ENCODE measurements at regions not wholly inside any gene's neighbourhood (a gene's known extent, or its start where the extent isn't known, plus 50 kb on each side); places are given as distances from the start of the nearest gene placed in this dataset.

DNA sequence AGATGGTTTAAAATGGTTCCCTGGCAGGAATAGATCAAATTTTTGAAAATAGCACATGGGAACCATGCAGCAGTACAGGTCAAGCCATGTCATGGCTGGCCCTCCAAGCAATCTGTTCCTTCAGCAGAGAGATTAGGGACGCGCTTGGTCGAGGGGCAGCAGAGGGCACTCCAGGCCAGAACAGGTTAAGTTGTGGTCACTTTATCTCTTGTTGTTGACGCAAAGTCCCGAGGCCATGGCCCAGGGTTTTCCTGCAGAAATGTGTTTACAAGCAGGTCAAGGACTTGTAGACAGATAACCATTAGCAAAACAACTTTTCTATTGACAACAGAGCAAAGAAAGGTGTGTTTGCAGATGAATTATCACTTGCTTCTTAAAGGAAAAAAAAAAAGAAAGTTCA, 570.0 kb upstream of the NR2F2 start:
- intact Hi-C loops (cut with DNase I; ENCODE audit: low total_unique reads) = no loop called here
- H3K4me1 ChIP-seq = no peaks in the 10 kb centered on the region
- no peaks in the 10 kb centered on the region for H3K27me3 ChIP-seq
- H3K9me3 ChIP-seq = no peaks in the 10 kb centered on the region
- TF ChIP-seq POLR2A (IDR thresholded peaks at IDR 0.05) = no peak
- TF ChIP-seq, protein P1, sequence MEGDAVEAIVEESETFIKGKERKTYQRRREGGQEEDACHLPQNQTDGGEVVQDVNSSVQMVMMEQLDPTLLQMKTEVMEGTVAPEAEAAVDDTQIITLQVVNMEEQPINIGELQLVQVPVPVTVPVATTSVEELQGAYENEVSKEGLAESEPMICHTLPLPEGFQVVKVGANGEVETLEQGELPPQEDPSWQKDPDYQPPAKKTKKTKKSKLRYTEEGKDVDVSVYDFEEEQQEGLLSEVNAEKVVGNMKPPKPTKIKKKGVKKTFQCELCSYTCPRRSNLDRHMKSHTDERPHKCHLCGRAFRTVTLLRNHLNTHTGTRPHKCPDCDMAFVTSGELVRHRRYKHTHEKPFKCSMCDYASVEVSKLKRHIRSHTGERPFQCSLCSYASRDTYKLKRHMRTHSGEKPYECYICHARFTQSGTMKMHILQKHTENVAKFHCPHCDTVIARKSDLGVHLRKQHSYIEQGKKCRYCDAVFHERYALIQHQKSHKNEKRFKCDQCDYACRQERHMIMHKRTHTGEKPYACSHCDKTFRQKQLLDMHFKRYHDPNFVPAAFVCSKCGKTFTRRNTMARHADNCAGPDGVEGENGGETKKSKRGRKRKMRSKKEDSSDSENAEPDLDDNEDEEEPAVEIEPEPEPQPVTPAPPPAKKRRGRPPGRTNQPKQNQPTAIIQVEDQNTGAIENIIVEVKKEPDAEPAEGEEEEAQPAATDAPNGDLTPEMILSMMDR (IDR thresholded peaks at IDR 0.05) = no peak
- H3K27ac ChIP-seq = no peak overlapping the region
- no peak for DNase-seq
- H3K36me3 ChIP-seq = no peaks in the 10 kb centered on the region
- no peak overlapping the region for H3K4me3 ChIP-seq

DNA sequence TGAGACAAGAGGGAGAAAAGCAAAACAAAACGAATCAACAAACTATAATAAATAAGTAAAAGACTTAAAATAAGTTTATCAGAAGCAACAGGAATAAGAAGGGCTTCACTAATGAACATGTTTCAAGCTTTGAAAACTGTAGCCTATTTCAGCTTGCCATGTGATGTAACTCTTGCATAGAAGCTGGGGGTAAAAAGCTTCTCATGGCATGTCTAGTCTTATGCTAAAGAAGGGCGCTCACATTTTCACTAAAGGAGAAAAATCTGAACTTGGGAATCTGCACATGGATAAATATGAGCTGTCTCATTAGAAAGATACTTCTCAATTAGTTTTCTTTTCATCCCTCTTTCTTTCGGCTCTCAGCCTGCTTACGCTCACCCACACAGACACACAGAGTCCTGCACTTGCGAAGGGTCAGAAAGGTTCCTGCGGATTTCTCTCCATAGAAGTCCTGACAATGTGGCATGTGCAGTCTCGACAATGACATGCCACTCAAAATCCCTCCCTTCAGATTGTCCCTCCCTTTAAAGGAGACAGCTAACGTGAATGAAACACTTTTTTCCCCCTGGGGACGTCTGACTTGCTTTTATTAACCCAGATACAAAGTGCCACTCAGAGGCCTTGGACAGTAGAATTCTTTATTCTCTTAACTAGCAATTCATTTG, 568.9 kb upstream of the NR2F2 start:
- H3K4me1 ChIP-seq = no peaks in the 10 kb centered on the region
- intact Hi-C loops (cut with DNase I; ENCODE audit: low total_unique reads) = no loop called here
- H3K36me3 ChIP-seq = no peaks in the 10 kb centered on the region
- TF ChIP-seq, protein P1 (IDR thresholded peaks at IDR 0.05) = no peak
- no peak for TF ChIP-seq POLR2A (IDR thresholded peaks at IDR 0.05)
- no peaks in the 10 kb centered on the region for H3K27me3 ChIP-seq
- H3K4me3 ChIP-seq = no peak overlapping the region
- no peak for DNase-seq
- no peak overlapping the region for H3K27ac ChIP-seq
- no peaks in the 10 kb centered on the region for H3K9me3 ChIP-seq

DNA sequence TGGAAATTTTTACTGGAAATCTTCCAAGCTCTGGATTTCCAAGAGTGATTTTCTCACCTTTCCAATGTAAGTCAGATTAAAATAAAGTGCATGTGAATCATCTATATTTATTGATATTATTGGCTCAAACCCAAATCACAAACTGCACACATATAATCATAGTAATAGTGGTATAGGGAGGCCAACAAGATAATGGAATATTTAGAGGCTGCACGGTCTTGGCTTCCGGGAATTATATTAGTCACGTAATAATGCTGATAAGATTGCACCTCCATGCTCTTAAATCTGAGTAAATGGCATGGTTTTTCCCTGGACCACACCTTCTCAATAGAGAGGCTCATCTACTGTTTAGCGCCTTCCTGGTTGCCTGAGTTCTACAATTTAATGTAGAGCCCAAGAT, 567.1 kb upstream of the NR2F2 start:
- DNase-seq = no peak
- no peaks in the 10 kb centered on the region for H3K27me3 ChIP-seq

DNA sequence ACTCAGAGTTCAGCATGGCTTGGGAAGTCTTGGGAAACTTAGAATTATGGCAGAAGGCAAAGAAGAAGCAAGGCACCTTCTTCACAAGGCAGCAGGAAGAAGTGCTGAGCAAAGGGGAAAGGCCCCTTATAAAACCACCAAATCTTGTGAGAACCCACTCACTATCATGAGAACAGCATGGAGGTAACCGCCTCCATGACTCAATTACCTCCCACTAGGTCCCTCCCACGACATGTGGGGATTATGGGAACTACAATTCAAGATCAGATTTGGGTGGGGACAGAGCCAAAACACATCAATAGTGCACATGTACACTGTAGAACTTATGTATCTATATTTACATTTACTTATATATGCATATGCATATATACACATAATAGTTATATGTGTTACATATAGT, 565.3 kb upstream of the NR2F2 start:
- H3K27ac ChIP-seq = no peak overlapping the region
- no peaks in the 10 kb centered on the region for H3K9me3 ChIP-seq
- no peaks in the 10 kb centered on the region for H3K4me1 ChIP-seq
- DNase-seq = no peak
- intact Hi-C loops (cut with DNase I; ENCODE audit: low total_unique reads) = no loop called here
- TF ChIP-seq, protein P1 (IDR thresholded peaks at IDR 0.05) = no peak
- TF ChIP-seq POLR2A (IDR thresholded peaks at IDR 0.05) = no peak
- no peak overlapping the region for H3K4me3 ChIP-seq
- no peaks in the 10 kb centered on the region for H3K27me3 ChIP-seq
- H3K36me3 ChIP-seq = no peaks in the 10 kb centered on the region

More for the DNA sequence above, 567.1 kb upstream of the NR2F2 start:
- H3K4me3 ChIP-seq = no peak overlapping the region
- no peaks in the 10 kb centered on the region for H3K9me3 ChIP-seq
- no peaks in the 10 kb centered on the region for H3K4me1 ChIP-seq
- no peak overlapping the region for H3K27ac ChIP-seq
- no peaks in the 10 kb centered on the region for H3K36me3 ChIP-seq
- intact Hi-C loops (cut with DNase I; ENCODE audit: low total_unique reads) = no loop called here
- TF ChIP-seq, protein P1 (IDR thresholded peaks at IDR 0.05) = no peak
- TF ChIP-seq POLR2A (IDR thresholded peaks at IDR 0.05) = no peak

DNA sequence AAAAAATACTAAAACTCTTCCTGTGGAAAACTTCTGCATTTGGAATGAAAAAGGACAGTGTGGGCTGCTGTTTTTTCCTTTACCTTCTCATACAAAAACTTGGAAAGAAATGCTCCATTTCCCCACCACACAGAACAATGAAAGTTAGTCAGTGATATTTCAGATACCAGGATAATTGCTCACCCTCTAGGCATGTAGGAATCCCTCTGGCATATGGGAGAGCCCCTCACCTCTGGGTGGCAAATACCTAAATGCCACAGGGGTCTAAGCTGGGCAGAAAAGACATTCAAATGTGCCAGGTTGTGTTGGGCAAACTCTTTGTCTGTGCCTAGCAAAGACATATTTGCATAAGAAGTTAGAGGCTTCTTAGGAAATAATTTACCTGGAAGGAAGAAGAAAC, 560.3 kb upstream of the NR2F2 start:
- no peak overlapping the region for H3K27ac ChIP-seq
- H3K27me3 ChIP-seq = no peaks in the 10 kb centered on the region
- H3K4me1 ChIP-seq = no peaks in the 10 kb centered on the region
- TF ChIP-seq, protein P1 (IDR thresholded peaks at IDR 0.05) = no peak
- no peak for TF ChIP-seq POLR2A (IDR thresholded peaks at IDR 0.05)
- H3K4me3 ChIP-seq = no peak overlapping the region
- no peaks in the 10 kb centered on the region for H3K36me3 ChIP-seq
- H3K9me3 ChIP-seq = no peaks in the 10 kb centered on the region
- DNase-seq = no peak
- intact Hi-C loops (cut with DNase I; ENCODE audit: low total_unique reads) = no loop called here

All from uterus (tissue), 3 donors.